Sciatic nerve (tissue), 2 donors: ENCODE measurements at regions not wholly inside any gene's neighbourhood (a gene's known extent, or its start where the extent isn't known, plus 50 kb on each side); places are given as distances from the start of the nearest gene placed in this dataset.
A peak's percentile ranks its signal among the peaks of the same experiment; 100 is the strongest.
"Not testable (repeated sequence)": the region's sequence is repeated elsewhere in the genome, so short reads cannot be mapped to it uniquely, and the experiment has no call there.

ENCODE experiments used
- ATAC-seq: fragments of 200-7000 bp; cut with Tn5 transposase; one replicate; pipeline ENCODE4 v1.9.1; 2020; ENCODE audit warnings: mild to moderate bottlenecking, moderate library complexity
- DNase-seq: peaks from one replicate; pipeline ENCODE4 v3.0.0-alpha.2; 2020; ENCODE audit warnings: low spot score
- intact Hi-C: fragments of 100-400 bp; cut with DNase I; formaldehyde crosslinking; loops from one replicate; pipeline ENCODE4 v1.14.2; 2022
- donor health status: DM: no; HTN: no; CAD: no.
- donor health status: DM: no; HTN: no; CAD: no.

- no peak for DNase-seq
- ATAC-seq = no peak
- intact Hi-C loops = no loop called here
Observed at GRCh38 chr15:38961456-38961855, 396.8 kb upstream of the RASGRP1 start.

GRCh38 chr15:38961931-38962330 lies 397.3 kb upstream of the RASGRP1 start:
- no peak for DNase-seq
- no peak for ATAC-seq

GRCh38 chr15:38972831-38973230 lies 408.2 kb upstream of the RASGRP1 start:
- DNase-seq (no peak), ATAC-seq (no peak)
- intact Hi-C loops = no loop called here

More at GRCh38 chr15:38961931-38962330, 397.3 kb upstream of the RASGRP1 start:
- intact Hi-C loops = no loop called here

- no peak for DNase-seq
- intact Hi-C loops = no loop called here
- ATAC-seq = no peak
Observed at GRCh38 chr15:38975282-38975990, 410.8 kb upstream of the RASGRP1 start.

- intact Hi-C loops = no loop called here
- ATAC-seq (peak; percentile 48), DNase-seq (no peak)
Observed at GRCh38 chr15:38991126-38991525, 426.5 kb upstream of the RASGRP1 start.

- ATAC-seq = no peak
Observed at GRCh38 chr15:38991701-38992100, 427.1 kb upstream of the RASGRP1 start.

GRCh38 chr15:38992506-38992905 lies 427.9 kb upstream of the RASGRP1 start:
- DNase-seq = no peak
- intact Hi-C loops = no loop called here
- no peak for ATAC-seq

More at GRCh38 chr15:38991701-38992100, 427.1 kb upstream of the RASGRP1 start:
- intact Hi-C loops = no loop called here
- no peak for DNase-seq

GRCh38 chr15:38992930-38993329 lies 428.3 kb upstream of the RASGRP1 start:
- intact Hi-C loops = no loop called here
- no peak for DNase-seq
- ATAC-seq = no peak

- ATAC-seq (peak; percentile 57), DNase-seq (no peak)
- intact Hi-C loops = no loop called here
Observed at GRCh38 chr15:38994310-38994709, 429.7 kb upstream of the RASGRP1 start.

GRCh38 chr15:38996111-38996631 lies 431.6 kb upstream of the RASGRP1 start:
- DNase-seq (no peak), ATAC-seq (no peak)
- intact Hi-C loops = no loop called here

GRCh38 chr15:38997841-38998240 lies 433.2 kb upstream of the RASGRP1 start:
- ATAC-seq (no peak), DNase-seq (no peak)
- intact Hi-C loops = no loop called here

- DNase-seq (peak; percentile 55), ATAC-seq (no peak)
- intact Hi-C loops = no loop called here
Observed at GRCh38 chr15:39000008-39000734, 435.6 kb upstream of the RASGRP1 start.

- intact Hi-C loops = no loop called here
- ATAC-seq (no peak), DNase-seq (no peak)
Observed at GRCh38 chr15:39009740-39010139, 445.1 kb upstream of the RASGRP1 start.

- intact Hi-C loops, ATAC-seq, DNase-seq: not testable (repeated sequence)
Observed at GRCh38 chr15:39011066-39011465, 446.5 kb upstream of the RASGRP1 start.

- ATAC-seq = no peak
- DNase-seq = no peak
- intact Hi-C loops = no loop called here
Observed at GRCh38 chr15:39013262-39013661, 448.6 kb upstream of the RASGRP1 start.

GRCh38 chr15:39014682-39015081 lies 450.1 kb upstream of the RASGRP1 start:
- DNase-seq (no peak), ATAC-seq (no peak)
- intact Hi-C loops = no loop called here

- no peak for ATAC-seq
- intact Hi-C loops = no loop called here
Observed at GRCh38 chr15:39016706-39017105, 452.1 kb upstream of the RASGRP1 start.

GRCh38 chr15:39018966-39019365 lies 454.4 kb upstream of the RASGRP1 start:
- ATAC-seq = peak; percentile 41

More at GRCh38 chr15:39016706-39017105, 452.1 kb upstream of the RASGRP1 start:
- no peak for DNase-seq

GRCh38 chr15:39021341-39021740 lies 456.7 kb upstream of the RASGRP1 start:
- intact Hi-C loops = no loop called here
- ATAC-seq (no peak), DNase-seq (no peak)

More at GRCh38 chr15:39018966-39019365, 454.4 kb upstream of the RASGRP1 start:
- intact Hi-C loops = no loop called here
- DNase-seq = no peak
